IPS-18c (cell line): ENCODE measurements at regions not wholly inside any gene's neighbourhood (a gene's known extent, or its start where the extent isn't known, plus 50 kb on each side); places are given as distances from the start of the nearest gene placed in this dataset.
"Not testable (repeated sequence)": the region's sequence is repeated elsewhere in the genome, so short reads cannot be mapped to it uniquely, and the experiment has no call there.

Experiments
- H3K4me3 ChIP-seq: 2 replicates; pipeline ENCODE4 v1.7.0; 2013; ENCODE audit warnings: low read depth, mild to moderate bottlenecking, low read length, moderate library complexity; ENCODE audit not compliant: insufficient read depth
- H3K9me3 ChIP-seq: one replicate; pipeline ENCODE4 v1.6.1; 2013; ENCODE audit warnings: mild to moderate bottlenecking, low read length, moderate library complexity; ENCODE audit not compliant: control insufficient read depth, insufficient read depth

DNA sequence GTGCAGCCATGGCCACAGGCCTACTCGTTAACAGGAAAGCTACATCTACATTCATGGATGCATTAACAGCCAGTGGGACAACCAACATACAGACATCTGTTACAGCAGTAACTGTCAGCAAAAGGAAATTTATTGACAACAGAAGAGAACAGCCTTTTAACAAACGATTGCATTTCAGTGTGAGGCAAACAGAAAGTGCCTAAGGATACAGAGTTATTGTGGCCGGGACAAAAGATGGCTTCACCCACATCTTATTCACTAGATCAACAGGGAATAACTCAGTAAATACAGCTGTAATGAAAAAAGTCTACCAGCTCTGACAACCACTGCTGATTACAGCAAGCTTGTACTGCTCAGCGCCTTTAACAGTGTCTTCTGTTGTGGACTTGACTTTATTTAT lies 61.5 kb upstream of the TBL1X start:
- H3K4me3 ChIP-seq = no peak overlapping the region
- H3K9me3 ChIP-seq = peaks cover 6% of the 10 kb centered on the region

DNA sequence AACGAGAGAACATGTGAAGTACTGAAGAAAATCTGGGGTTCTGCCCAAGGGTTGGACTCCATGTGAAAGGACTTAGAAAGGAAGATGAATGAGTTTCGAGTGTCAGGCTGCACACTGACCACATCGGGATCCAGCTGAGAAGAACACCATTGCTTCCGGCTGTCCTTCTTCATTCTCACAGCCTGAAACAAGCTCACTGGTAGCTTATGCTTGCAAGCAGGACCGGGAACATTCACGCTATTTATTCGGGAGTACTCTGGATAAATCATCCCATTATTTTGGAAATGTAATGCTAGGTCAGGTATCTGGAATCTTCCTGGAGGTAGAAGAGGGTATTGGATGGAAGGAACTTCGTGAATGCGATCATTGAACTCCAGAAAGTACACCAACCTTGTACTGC lies 59.2 kb upstream of the TBL1X start:
- not testable (repeated sequence) for H3K4me3 ChIP-seq, H3K9me3 ChIP-seq

GRCh38 chrX:9410889-9411288 lies 54.0 kb upstream of the TBL1X start:
- not testable (repeated sequence) for H3K9me3 ChIP-seq, H3K4me3 ChIP-seq

DNA sequence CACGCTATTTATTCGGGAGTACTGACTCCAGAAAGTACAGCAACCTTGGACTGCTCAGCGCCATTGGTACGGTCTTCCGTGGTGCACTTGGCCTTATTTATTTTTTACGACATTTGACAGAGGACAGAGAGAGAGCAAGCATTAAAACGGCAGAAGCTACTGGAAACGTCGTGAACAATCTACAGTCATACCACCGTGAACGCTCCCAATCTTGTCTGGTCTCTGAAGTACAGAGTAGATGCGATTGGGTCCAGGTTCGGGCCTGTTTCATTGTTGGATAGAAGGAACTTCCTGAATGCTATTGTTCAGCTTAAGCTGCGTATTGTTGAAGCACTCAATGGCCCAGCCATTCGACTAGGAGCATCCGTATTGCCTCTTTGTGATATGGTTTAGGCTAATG lies 53.2 kb upstream of the TBL1X start:
- H3K9me3 ChIP-seq, H3K4me3 ChIP-seq: not testable (repeated sequence)

DNA sequence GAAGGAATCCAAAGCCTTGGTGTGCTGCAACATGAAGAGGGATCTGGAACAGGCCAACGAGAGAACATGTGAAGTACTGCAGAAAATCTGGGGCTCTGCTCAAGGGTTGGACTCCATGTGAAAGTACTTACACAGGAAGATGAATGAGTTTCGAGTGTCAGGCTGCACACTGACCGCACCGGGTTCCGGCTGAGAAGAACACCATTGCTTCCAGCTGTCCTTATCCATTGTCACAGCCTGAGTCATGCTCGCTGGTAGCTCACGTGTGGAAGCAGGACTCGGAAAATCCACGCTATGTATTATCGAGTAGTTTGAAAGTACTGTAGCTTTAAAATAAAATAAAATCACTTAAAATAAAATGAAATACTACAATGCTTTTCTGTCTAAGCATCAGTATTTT lies 50.4 kb upstream of the TBL1X start:
- peaks cover 2% of the 10 kb centered on the region for H3K9me3 ChIP-seq
- no peak overlapping the region for H3K4me3 ChIP-seq
